Fibroblast of pulmonary artery (primary cell): ENCODE measurements at regions not wholly inside any gene's neighbourhood (a gene's known extent, or its start where the extent isn't known, plus 50 kb on each side); places are given as distances from the start of the nearest gene placed in this dataset.

ENCODE experiments used
- DNase-seq: peaks from one replicate; pipeline ENCODE4 v3.0.0-alpha.2; 2010; ENCODE audit warnings: low read depth
- H3K4me3 ChIP-seq: replicated peaks from 2 replicates; pipeline ENCODE4 v1.5.1; 2011; ENCODE audit warnings: low read depth, mild to moderate bottlenecking, control low read depth, low read length, moderate library complexity
- CTCF ChIP-seq: IDR thresholded peaks from 2 replicates; pipeline ENCODE4 v1.5.1; 2011; ENCODE audit warnings: mild to moderate bottlenecking, control low read depth, low read length, inconsistent platforms; ENCODE audit errors: missing control alignments

GRCh38 chr5:4116834-4117233 is 521.2 kb downstream of the IRX1 start:
- peak; percentile 72 for DNase-seq
- TF ChIP-seq CTCF = no peak
- H3K4me3 ChIP-seq = no peak overlapping the region

- no peak for TF ChIP-seq CTCF
- DNase-seq = no peak
- H3K4me3 ChIP-seq = no peak overlapping the region
Observed at GRCh38 chr5:4124221-4124970, 528.8 kb downstream of the IRX1 start.

- no peak overlapping the region for H3K4me3 ChIP-seq
- TF ChIP-seq CTCF = no peak
- no peak for DNase-seq
Observed at GRCh38 chr5:4128994-4129393, 533.4 kb downstream of the IRX1 start.

GRCh38 chr5:4129523-4129922 is 533.9 kb downstream of the IRX1 start:
- DNase-seq = no peak
- no peak for TF ChIP-seq CTCF
- H3K4me3 ChIP-seq = no peak overlapping the region

GRCh38 chr5:4130819-4131218 is 535.2 kb downstream of the IRX1 start:
- TF ChIP-seq CTCF = no peak
- H3K4me3 ChIP-seq = no peak overlapping the region
- DNase-seq = peak; percentile 39

- no peak for TF ChIP-seq CTCF
- no peak overlapping the region for H3K4me3 ChIP-seq
- DNase-seq = no peak
Observed at GRCh38 chr5:4137781-4138180, 542.1 kb downstream of the IRX1 start.

GRCh38 chr5:4142842-4143241 is 547.2 kb downstream of the IRX1 start:
- TF ChIP-seq CTCF = no peak
- DNase-seq = no peak
- H3K4me3 ChIP-seq = no peak overlapping the region
